ENCODE measurements at regions not wholly inside any gene's neighbourhood (a gene's known extent, or its start where the extent isn't known, plus 50 kb on each side); places are given as distances from the start of the nearest gene placed in this dataset.

DNA sequence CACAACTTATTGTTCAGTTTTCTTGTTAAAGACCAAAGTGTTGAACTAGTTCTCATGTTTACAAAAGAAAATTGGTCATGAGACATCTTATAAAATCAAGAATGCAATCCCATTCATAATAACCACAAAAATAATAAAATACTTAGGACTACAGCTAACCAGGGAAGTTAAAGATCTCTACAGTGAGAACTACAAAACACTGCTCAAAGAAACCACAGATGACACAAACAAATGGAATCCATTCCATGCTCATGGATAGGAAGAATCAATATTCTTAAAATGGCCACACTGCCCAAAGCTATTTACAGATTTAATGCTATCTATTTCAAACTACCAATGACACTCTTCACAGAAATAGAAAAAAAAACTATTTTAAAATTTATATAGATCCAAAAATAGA is 1354.8 kb upstream of the CDH2 start:
- TF ChIP-seq CTCF (conservative IDR thresholded peaks at IDR 0.05) (no peak), ZFX (IDR thresholded peaks at IDR 0.05) (no peak)
